CD8-positive, alpha-beta memory T cell (primary cell): ENCODE measurements at regions not wholly inside any gene's neighbourhood (a gene's known extent, or its start where the extent isn't known, plus 50 kb on each side); places are given as distances from the start of the nearest gene placed in this dataset.

ENCODE experiments used
- CTCF ChIA-PET: fragments of 350-600 bp; sonication (Branson Sonifier 250); formaldehyde crosslinking; loops from one replicate; lab custom pipeline; 2021; ENCODE audit warnings: antibody characterized with exemption; lab: Charles Lee
- POLR2A ChIA-PET: fragments of 350-600 bp; sonication (Branson Sonifier 250); formaldehyde crosslinking; loops from one replicate; lab custom pipeline; 2021; ENCODE audit warnings: antibody characterized with exemption; lab: Charles Lee
- DNase-seq, 5 donors: peaks; one replicate each; pipeline versions ENCODE4 v3.0.0 to v3.0.0-alpha.2; 2020 to 2022; ENCODE audit warnings: mixed read lengths in 1 of 5
- H3K27ac ChIP-seq: one replicate; pipeline ENCODE4 v1.7.0; 2013; ENCODE audit warnings: low read depth, mild to moderate bottlenecking, low read length, moderate library complexity
- H3K27me3 ChIP-seq: 2 replicates; pipeline ENCODE4 v1.7.0; 2013; ENCODE audit warnings: low read length, mild to moderate bottlenecking; ENCODE audit not compliant: insufficient read depth, poor library complexity, severe bottlenecking
- H3K36me3 ChIP-seq: 2 replicates; pipeline ENCODE4 v1.7.0; 2013; ENCODE audit warnings: mild to moderate bottlenecking, low read length, moderate library complexity; ENCODE audit not compliant: insufficient read depth
- H3K4me1 ChIP-seq: 2 replicates; pipeline ENCODE4 v1.7.0; 2013; ENCODE audit warnings: mild to moderate bottlenecking, low read length, moderate library complexity; ENCODE audit not compliant: insufficient read depth
- H3K4me3 ChIP-seq: 2 replicates; pipeline ENCODE4 v1.7.0; 2013; ENCODE audit warnings: mild to moderate bottlenecking, low read length
- H3K9me3 ChIP-seq: 2 replicates; pipeline ENCODE4 v1.7.0; 2013; ENCODE audit warnings: mild to moderate bottlenecking, low read length
- H3K27ac Mint-ChIP-seq, 8 donors: one replicate each; pipeline ENCODE4 v1.8.0; 2020 to 2021; ENCODE audit warnings: mixed read lengths in 8 of 8, mild to moderate bottlenecking in 6 of 8, inconsistent platforms in 3 of 8, moderate library complexity in 3 of 8
- H3K27me3 Mint-ChIP-seq, 2 donors: one replicate each; pipeline ENCODE4 v1.8.0; 2020 to 2021; ENCODE audit warnings: mixed read lengths in 2 of 2, mild to moderate bottlenecking in 1 of 2, moderate library complexity in 1 of 2
- H3K36me3 Mint-ChIP-seq, 3 donors: one replicate each; pipeline ENCODE4 v1.8.0; 2020 to 2021; ENCODE audit warnings: mixed read lengths in 3 of 3, inconsistent platforms in 1 of 3, mild to moderate bottlenecking in 1 of 3
- H3K4me1 Mint-ChIP-seq, 3 donors: one replicate each; pipeline ENCODE4 v1.8.0; 2020 to 2021; ENCODE audit warnings: mixed read lengths in 3 of 3, inconsistent platforms in 1 of 3, mild to moderate bottlenecking in 1 of 3
- H3K4me3 Mint-ChIP-seq, 7 donors: one replicate each; pipeline ENCODE4 v1.8.0; 2020 to 2021; ENCODE audit warnings: mixed read lengths in 7 of 7, mild to moderate bottlenecking in 6 of 7, moderate library complexity in 4 of 7, inconsistent platforms in 2 of 7
- H3K9me3 Mint-ChIP-seq, 5 donors: one replicate each; pipeline ENCODE4 v1.8.0; 2020 to 2022; ENCODE audit warnings: mixed read lengths in 5 of 5, mild to moderate bottlenecking in 3 of 5, moderate library complexity in 2 of 5, inconsistent platforms in 1 of 5

DNA sequence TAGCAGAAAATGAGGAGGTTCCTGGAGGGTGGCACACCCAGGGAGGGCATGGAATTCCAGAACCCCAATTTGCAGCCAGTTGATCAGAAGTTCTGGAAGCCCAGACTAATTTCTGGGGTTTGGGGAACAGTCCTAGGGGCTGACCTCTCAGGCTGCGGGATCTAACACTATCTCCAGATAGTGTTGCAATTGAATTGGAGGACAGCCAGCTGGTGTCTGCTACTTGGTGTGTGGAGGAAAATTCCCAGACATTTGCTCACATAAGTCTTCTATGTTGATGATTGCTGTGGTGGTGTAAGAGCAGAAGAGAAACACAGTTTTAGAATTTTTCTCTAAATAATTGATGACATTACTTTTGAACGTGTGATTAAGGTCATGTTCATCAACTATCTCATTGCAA lies 154.3 kb upstream of the RNPC3 start:
- Mint-ChIP-seq H3K4me1 (no peaks in the 10 kb centered on the region), H3K27ac (no peak overlapping the region), H3K9me3 (peaks cover 0 to 2% (median 0%) of the 10 kb centered on the region in 5 donors), H3K27me3 (no peaks in the 10 kb centered on the region), H3K36me3 (no peaks in the 10 kb centered on the region), H3K4me3 (no peak overlapping the region)
- DNase-seq: no peak
- H3K4me1 ChIP-seq: no peaks in the 10 kb centered on the region
- no peaks in the 10 kb centered on the region for H3K36me3 ChIP-seq
- ChIA-PET POLR2A (no interaction called here), CTCF (no interaction called here)
- no peak overlapping the region for H3K27ac ChIP-seq
- no peaks in the 10 kb centered on the region for H3K9me3 ChIP-seq
- H3K4me3 ChIP-seq: no peak overlapping the region
- H3K27me3 ChIP-seq: no peaks in the 10 kb centered on the region

GRCh38 chr1:103367186-103367585 lies 158.3 kb upstream of the RNPC3 start:
- Histone ChIP-seq H3K27ac (no peak overlapping the region), H3K4me1 (no peaks in the 10 kb centered on the region), H3K27me3 (no peaks in the 10 kb centered on the region), H3K9me3 (no peaks in the 10 kb centered on the region), H3K36me3 (no peaks in the 10 kb centered on the region), H3K4me3 (no peak overlapping the region)
- Mint-ChIP-seq H3K36me3 (no peaks in the 10 kb centered on the region), H3K27ac (no peak overlapping the region), H3K4me1 (no peaks in the 10 kb centered on the region), H3K27me3 (no peaks in the 10 kb centered on the region), H3K4me3 (no peak overlapping the region), H3K9me3 (peaks cover 0 to 3% (median 0%) of the 10 kb centered on the region in 5 donors)
- no peak for DNase-seq
- ChIA-PET CTCF (no interaction called here), POLR2A (no interaction called here)

DNA sequence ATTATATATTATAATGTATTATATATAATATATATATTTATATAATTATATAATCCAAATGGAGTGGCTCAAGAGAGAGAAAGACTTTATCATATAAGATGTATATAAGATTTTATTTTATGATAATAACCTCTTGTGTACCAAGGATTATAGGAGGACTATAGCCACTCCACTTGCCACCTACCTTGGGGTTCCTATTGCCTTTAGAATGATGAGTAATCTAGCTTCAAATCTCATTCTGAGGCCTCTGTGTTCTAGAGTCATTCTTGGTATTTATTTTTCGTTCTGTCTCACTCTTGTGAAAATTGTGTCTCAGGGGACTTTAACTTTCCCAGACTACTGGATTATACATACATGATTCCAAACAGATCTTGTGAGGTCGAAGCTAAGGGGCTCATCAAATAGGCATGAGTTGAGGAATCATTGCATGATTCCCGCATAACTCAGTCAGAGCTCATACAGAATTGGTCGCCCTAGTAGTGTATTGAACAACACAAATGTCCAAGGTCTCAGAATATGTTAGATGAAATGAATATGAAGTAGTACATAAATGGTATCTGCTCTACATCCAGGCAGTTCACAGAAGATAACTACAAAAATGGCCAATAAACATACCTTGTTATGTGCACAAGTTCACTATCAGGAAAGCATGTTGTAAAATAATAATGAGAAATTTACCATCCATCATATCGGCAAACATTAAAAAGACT lies 159.5 kb upstream of the RNPC3 start:
- Histone ChIP-seq H3K9me3 (no peaks in the 10 kb centered on the region), H3K27me3 (no peaks in the 10 kb centered on the region), H3K36me3 (no peaks in the 10 kb centered on the region), H3K4me3 (no peak overlapping the region), H3K27ac (no peak overlapping the region), H3K4me1 (no peaks in the 10 kb centered on the region)
- ChIA-PET CTCF (no interaction called here), POLR2A (no interaction called here)
- Mint-ChIP-seq H3K27ac (peak overlapping the region in 1 of 8 donors; percentile 22), H3K36me3 (no peaks in the 10 kb centered on the region), H3K9me3 (peaks cover 0 to 3% (median 0%) of the 10 kb centered on the region in 5 donors), H3K4me1 (no peaks in the 10 kb centered on the region), H3K4me3 (no peak overlapping the region), H3K27me3 (no peaks in the 10 kb centered on the region)
- no peak for DNase-seq

- Mint-ChIP-seq H3K36me3 (no peaks in the 10 kb centered on the region), H3K9me3 (peaks cover 0 to 3% (median 0%) of the 10 kb centered on the region in 5 donors), H3K4me1 (no peaks in the 10 kb centered on the region), H3K4me3 (no peak overlapping the region), H3K27ac (no peak overlapping the region), H3K27me3 (no peaks in the 10 kb centered on the region)
- H3K9me3 ChIP-seq: no peaks in the 10 kb centered on the region
- H3K4me3 ChIP-seq: no peak overlapping the region
- CTCF ChIA-PET: no interaction called here
- H3K27ac ChIP-seq: no peak overlapping the region
- H3K27me3 ChIP-seq: no peaks in the 10 kb centered on the region
- no peaks in the 10 kb centered on the region for H3K4me1 ChIP-seq
- H3K36me3 ChIP-seq: no peaks in the 10 kb centered on the region
- POLR2A ChIA-PET: no interaction called here
- DNase-seq: no peak
These were observed 162.5 kb upstream of the RNPC3 start for GRCh38 chr1:103363008-103363365.

DNA sequence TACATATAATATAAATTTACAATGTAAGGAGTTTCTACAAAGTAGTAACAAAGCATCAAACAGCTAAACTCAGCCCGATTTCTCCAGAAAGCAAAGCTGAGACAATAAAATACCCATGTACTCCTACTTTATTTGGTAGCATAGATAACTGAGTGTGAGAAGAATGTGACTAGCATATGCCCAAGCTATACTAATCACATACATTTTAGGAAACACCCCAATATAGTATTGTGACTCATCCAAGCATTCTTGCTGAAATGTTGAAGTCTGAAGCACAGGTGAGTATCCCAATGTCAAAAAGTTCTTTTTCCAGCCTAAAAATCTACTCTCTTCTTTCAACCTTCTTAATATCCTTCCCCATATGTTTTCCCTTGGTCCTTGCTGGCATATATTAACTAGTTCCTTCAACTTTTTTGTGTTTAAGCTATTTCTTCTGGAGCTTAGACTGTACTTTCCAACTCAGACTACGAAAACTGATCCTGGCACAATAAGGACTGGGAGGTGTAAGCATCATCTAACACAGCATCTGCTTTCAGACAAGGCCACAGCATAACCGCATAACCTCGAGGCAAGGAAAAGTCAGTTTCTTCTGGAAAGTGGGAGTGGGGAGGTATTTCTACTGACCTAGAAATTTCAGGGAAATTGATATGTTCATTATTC lies 163.0 kb upstream of the RNPC3 start:
- Mint-ChIP-seq H3K9me3 (peaks cover 0 to 7% (median 0%) of the 10 kb centered on the region in 5 donors), H3K36me3 (no peaks in the 10 kb centered on the region), H3K4me3 (no peak overlapping the region), H3K4me1 (no peaks in the 10 kb centered on the region), H3K27ac (no peak overlapping the region), H3K27me3 (no peaks in the 10 kb centered on the region)
- H3K4me3 ChIP-seq: no peak overlapping the region
- H3K9me3 ChIP-seq: no peaks in the 10 kb centered on the region
- H3K27ac ChIP-seq: no peak overlapping the region
- no peaks in the 10 kb centered on the region for H3K36me3 ChIP-seq
- DNase-seq: no peak
- no peaks in the 10 kb centered on the region for H3K4me1 ChIP-seq
- no peaks in the 10 kb centered on the region for H3K27me3 ChIP-seq
- CTCF ChIA-PET: no interaction called here
- POLR2A ChIA-PET: no interaction called here

DNA sequence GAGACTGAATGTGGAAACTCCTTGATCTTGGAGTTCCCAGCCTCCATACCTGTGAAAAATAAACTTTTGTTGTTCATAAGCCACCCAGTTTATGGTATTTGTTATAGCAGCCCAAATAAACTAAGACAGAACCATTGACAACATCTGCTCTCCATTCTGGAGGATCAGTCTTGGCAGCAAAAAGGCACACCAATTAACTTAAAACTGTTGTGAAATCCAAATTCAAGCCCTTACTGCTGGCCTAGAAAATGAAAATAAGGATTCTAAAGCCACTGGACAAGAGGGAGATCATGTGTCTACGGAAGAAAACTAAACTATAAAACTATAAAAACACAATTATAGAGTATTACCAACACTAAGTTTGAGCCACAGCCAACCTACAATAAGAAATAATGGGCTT lies 172.1 kb upstream of the RNPC3 start:
- no peaks in the 10 kb centered on the region for H3K4me1 Mint-ChIP-seq
- H3K27me3 ChIP-seq: no peaks in the 10 kb centered on the region
- ChIA-PET POLR2A (no interaction called here), CTCF (no interaction called here)
- DNase-seq: no peak
- no peak overlapping the region for H3K27ac Mint-ChIP-seq
- H3K9me3 Mint-ChIP-seq: peaks cover 0 to 7% (median 3%) of the 10 kb centered on the region in 5 donors
- no peaks in the 10 kb centered on the region for H3K27me3 Mint-ChIP-seq
- H3K36me3 Mint-ChIP-seq: no peaks in the 10 kb centered on the region
- H3K36me3 ChIP-seq: no peaks in the 10 kb centered on the region
- no peak overlapping the region for H3K27ac ChIP-seq
- H3K4me3 Mint-ChIP-seq: no peak overlapping the region
- H3K4me1 ChIP-seq: no peaks in the 10 kb centered on the region
- no peak overlapping the region for H3K4me3 ChIP-seq
- H3K9me3 ChIP-seq: no peaks in the 10 kb centered on the region

DNA sequence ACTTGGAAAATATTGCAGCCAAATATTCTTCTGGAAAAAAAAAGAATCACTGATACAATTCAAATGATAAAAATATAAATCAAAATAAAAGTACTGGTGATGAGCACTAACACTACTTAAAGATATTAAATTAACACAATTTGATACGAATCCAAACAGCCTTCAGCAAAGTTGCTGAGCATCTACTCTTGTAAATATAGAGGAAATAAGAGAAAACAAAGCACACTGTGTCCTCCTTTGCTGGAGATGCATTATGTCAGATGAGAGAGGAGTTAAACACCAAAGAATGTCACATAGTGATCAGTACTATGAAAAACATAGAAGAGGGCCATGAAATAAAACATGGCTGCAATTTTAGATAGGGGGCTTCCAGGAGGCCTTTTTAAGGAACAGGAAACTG lies 177.4 kb upstream of the RNPC3 start:
- DNase-seq: no peak
- no peaks in the 10 kb centered on the region for H3K36me3 ChIP-seq
- Mint-ChIP-seq H3K27ac (no peak overlapping the region), H3K36me3 (no peaks in the 10 kb centered on the region), H3K27me3 (no peaks in the 10 kb centered on the region), H3K9me3 (peaks cover 0 to 4% (median 0%) of the 10 kb centered on the region in 5 donors), H3K4me3 (no peak overlapping the region), H3K4me1 (no peaks in the 10 kb centered on the region)
- no peaks in the 10 kb centered on the region for H3K4me1 ChIP-seq
- H3K9me3 ChIP-seq: no peaks in the 10 kb centered on the region
- no peaks in the 10 kb centered on the region for H3K27me3 ChIP-seq
- POLR2A ChIA-PET: no interaction called here
- CTCF ChIA-PET: no interaction called here
- H3K4me3 ChIP-seq: no peak overlapping the region
- no peak overlapping the region for H3K27ac ChIP-seq

- POLR2A ChIA-PET: no interaction called here
These were observed 180.6 kb upstream of the RNPC3 start for GRCh38 chr1:103344930-103345329.

More at GRCh38 chr1:103344930-103345329, 180.6 kb upstream of the RNPC3 start:
- H3K27me3 ChIP-seq: no peaks in the 10 kb centered on the region
- Mint-ChIP-seq H3K9me3 (peaks cover 0 to 3% (median 0%) of the 10 kb centered on the region in 5 donors), H3K4me1 (no peaks in the 10 kb centered on the region), H3K27me3 (no peaks in the 10 kb centered on the region), H3K36me3 (no peaks in the 10 kb centered on the region), H3K27ac (no peak overlapping the region), H3K4me3 (no peak overlapping the region)
- H3K27ac ChIP-seq: no peak overlapping the region
- no peak for DNase-seq
- no peaks in the 10 kb centered on the region for H3K36me3 ChIP-seq
- CTCF ChIA-PET: no interaction called here
- no peaks in the 10 kb centered on the region for H3K4me1 ChIP-seq
- no peaks in the 10 kb centered on the region for H3K9me3 ChIP-seq
- no peak overlapping the region for H3K4me3 ChIP-seq
